Stimulated activated naive CD4-positive, alpha-beta T cell (primary cell): ENCODE measurements at regions not wholly inside any gene's neighbourhood (a gene's known extent, or its start where the extent isn't known, plus 50 kb on each side); places are given as distances from the start of the nearest gene placed in this dataset.

ENCODE experiments used
- DNase-seq, 6 experiments: peaks; one replicate each; lab custom pipeline; 2025; lab: John Stamatoyannopoulos, UW

- no peak for DNase-seq
Observed at GRCh38 chr3:124243177-124243859, 251.4 kb upstream of the ROPN1 start.

- DNase-seq = no peak
Observed at GRCh38 chr3:124246376-124246775, 254.5 kb upstream of the ROPN1 start.

- DNase-seq = no peak
Observed at GRCh38 chr3:124246949-124247348, 255.0 kb upstream of the ROPN1 start.

- DNase-seq = no peak
Observed at GRCh38 chr3:124248471-124249028, 256.6 kb upstream of the ROPN1 start.

- DNase-seq = no peak
Observed at GRCh38 chr3:124249038-124249437, 257.1 kb upstream of the ROPN1 start.

GRCh38 chr3:124250053-124250452 is 258.1 kb upstream of the ROPN1 start:
- DNase-seq = no peak

GRCh38 chr3:124256156-124256555 is 264.2 kb upstream of the ROPN1 start:
- no peak for DNase-seq

GRCh38 chr3:124256599-124256998 is 264.7 kb upstream of the ROPN1 start:
- no peak for DNase-seq

- no peak for DNase-seq
Observed at GRCh38 chr3:124257336-124257864, 265.5 kb upstream of the ROPN1 start.

- no peak for DNase-seq
Observed at GRCh38 chr3:124258057-124258500, 266.2 kb upstream of the ROPN1 start.

GRCh38 chr3:124260206-124260915 is 268.4 kb upstream of the ROPN1 start:
- DNase-seq = no peak

GRCh38 chr3:124261306-124261705 is 269.4 kb upstream of the ROPN1 start:
- no peak for DNase-seq

- DNase-seq = no peak
Observed at GRCh38 chr3:124263168-124263567, 271.2 kb upstream of the ROPN1 start.

GRCh38 chr3:124264346-124264745 is 272.4 kb upstream of the ROPN1 start:
- DNase-seq = no peak

GRCh38 chr3:124266487-124266886 is 274.6 kb upstream of the ROPN1 start:
- DNase-seq = no peak

- no peak for DNase-seq
Observed at GRCh38 chr3:124267406-124267805, 275.5 kb upstream of the ROPN1 start.

GRCh38 chr3:124268355-124268754 is 276.4 kb upstream of the ROPN1 start:
- DNase-seq = no peak

GRCh38 chr3:124269619-124270018 is 277.7 kb upstream of the ROPN1 start:
- no peak for DNase-seq

- no peak for DNase-seq
Observed at GRCh38 chr3:124272605-124273151, 280.8 kb upstream of the ROPN1 start.

- DNase-seq = no peak
Observed at GRCh38 chr3:124273651-124274050, 281.7 kb upstream of the ROPN1 start.

GRCh38 chr3:124274051-124274450 is 282.1 kb upstream of the ROPN1 start:
- DNase-seq = no peak

GRCh38 chr3:124275412-124275811 is 283.5 kb upstream of the ROPN1 start:
- no peak for DNase-seq

- DNase-seq = no peak
Observed at GRCh38 chr3:124276133-124276532, 284.2 kb upstream of the ROPN1 start.
